Kidney capillary endothelial cell (primary cell): ENCODE measurements at regions not wholly inside any gene's neighbourhood (a gene's known extent, or its start where the extent isn't known, plus 50 kb on each side); places are given as distances from the start of the nearest gene placed in this dataset.

Source experiments
- DNase-seq: peaks from one replicate; pipeline ENCODE4 v3.0.0-alpha.2; 2018; ENCODE audit warnings: low spot score

DNA sequence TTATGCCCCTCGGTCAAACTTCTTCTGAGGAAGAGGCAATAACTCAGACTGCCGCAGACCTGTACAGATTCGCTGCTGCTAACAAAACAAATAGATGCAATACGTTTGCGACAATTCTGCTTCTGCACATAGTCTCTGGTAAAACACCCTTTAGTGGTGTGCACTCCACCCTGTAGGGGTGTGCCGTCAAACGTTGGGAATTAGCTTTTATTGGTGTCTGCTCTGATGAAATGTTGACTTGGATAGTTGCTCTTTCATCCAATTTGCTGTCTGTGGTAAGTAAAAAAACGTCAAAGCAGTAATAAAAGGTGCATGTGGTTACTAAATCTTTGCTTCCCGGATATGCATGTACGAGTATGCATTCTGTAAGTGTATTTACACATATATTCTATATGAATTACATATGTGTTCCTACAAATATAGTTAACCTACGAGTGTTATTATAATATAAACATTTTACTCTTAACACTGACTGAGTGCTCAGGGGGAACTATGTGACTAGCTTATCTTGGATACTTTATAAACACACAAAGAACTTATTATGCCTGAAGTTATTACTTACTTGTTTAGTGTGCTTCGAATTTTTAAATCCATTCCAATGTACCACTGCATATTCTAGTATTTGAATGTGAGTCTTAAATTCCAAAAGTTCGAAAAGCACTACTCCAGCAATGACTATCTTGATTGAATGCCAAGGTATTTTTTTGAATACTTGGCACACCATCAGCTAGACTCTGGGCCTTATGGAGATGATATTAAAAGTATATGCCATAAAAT is 610.2 kb downstream of the ZEB2 start:
- DNase-seq, result no peak

- DNase-seq, result no peak
Observed at GRCh38 chr2:143908843-143909242, 611.1 kb downstream of the ZEB2 start.

DNA sequence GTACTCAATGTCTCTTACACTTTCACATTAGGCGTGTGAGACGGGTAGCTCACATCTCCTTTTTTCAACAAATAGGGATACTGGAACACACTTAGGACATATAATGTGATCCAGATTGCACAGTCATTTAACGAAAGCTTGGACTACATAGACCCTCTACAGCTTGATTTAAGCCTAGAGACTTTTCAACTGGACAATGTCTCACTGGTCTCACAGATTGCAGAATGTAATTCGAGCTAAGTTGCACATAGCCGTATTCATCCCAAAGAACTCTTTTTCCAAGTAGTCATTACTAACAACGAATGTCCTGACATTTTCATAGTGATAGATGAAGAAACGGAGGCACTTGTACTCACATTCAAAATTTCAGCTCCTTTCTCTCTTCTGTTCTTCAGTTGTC is 612.1 kb downstream of the ZEB2 start:
- DNase-seq, result no peak

DNA sequence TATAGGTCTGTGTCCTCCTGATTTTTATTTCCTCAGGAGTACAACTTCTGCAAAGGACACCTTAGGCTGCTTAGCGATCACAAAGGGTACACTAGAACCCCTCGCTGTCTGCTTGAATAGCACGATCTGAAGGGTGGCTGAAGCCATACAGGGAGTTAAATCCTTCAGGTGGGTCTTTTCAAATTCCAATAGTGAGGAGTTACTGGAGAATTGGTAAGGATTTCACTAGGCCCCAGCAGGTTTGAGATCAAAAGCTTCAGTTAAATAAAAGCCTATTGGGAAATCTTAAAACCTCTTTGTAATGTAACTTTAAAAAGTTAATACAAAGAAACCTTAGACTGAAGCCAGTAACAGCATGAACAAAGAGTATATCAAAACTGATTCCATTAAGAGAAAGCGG is 613.1 kb downstream of the ZEB2 start:
- DNase-seq, result no peak

DNA sequence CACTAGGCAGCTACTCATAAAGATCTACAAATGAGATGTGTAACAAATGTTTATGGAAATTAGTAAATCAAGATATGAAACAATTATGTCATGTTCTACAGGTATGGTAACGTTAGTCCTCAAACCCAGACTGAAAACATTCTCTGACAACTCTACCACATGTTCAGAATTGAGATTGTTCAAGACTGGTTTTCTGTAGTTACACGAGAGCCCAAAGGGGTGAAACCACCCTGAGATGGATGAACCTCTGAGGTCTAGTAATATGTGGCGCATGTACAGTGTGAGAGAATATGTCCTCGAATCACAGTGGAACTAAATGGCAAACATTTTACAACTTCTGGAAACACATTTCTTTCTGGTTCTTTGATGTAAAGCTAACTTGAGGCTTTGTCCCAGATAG is 614.3 kb downstream of the ZEB2 start:
- DNase-seq, result no peak

DNA sequence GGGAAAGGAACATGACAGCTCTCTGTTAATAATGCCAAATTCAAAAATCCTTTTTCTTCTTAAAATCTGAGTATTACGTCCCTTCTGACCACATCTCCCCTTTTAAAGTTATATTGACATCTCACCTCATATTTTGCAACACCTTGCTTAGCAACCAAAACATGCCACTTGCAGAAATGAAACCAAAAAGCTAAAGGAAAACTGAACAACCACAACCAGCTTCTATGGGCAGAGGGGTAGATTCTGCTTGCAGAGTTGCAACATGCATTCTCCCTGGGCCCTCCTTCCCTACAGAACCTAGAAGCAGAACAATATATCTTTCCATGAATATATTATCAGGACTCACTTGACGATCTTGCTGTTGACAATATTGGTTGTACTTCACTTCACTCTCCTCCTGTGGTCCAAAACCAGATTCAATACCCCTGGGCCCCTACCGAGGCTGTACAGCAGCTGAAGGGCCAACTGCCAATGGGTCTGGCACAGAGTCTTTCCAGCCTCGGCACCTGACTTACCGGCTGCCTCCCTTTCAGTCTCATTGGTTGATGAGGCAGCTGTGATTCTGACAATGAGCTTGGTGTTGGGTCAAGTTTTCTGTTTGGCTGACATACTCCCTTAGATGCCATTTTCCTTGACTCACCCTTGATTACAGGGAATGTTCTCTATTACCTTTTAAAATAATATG is 616.6 kb downstream of the ZEB2 start:
- DNase-seq, result no peak

- DNase-seq, result peak; percentile 59
Observed at GRCh38 chr2:143901185-143901842, 618.6 kb downstream of the ZEB2 start.

DNA sequence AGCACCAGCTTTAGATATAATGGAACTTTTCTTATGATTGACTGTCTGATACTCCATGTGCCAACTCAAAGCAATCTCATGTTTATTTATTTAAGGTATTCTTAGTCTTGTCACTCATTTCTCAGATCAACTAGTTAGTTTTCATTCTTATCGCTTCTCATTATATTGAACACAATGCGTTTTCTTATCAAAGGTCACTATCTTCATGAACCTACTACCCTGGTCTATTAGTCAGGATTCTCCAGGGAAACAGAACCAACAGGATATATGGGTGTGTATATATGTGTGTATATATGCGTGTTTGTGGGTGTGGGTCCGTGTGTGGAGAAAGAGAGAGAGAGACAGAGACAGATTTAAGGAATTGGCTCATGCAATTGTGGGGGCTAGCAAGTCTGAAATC is 619.9 kb downstream of the ZEB2 start:
- no peak for DNase-seq

DNA sequence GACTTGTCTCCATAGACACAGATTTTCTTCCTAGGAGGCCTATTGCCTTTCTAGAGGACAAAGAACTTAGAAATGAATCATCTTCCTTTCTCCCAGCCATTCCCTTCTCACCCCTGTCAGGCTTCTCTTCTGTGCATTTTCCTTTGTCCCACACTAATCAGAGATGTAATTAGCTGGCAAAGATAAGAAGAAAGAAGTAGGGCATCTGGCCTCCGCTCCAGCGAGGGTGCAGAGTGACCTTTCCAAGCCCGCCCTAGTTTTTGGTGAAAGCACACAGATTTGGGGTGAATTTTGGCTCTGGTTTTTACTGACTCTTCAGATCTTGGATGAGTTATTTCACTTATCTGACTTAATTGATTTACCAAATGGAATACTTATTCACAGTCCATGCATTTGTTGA is 626.5 kb downstream of the ZEB2 start:
- DNase-seq, result peak; percentile 16

GRCh38 chr2:143891879-143892308 is 628.0 kb downstream of the ZEB2 start:
- no peak for DNase-seq

DNA sequence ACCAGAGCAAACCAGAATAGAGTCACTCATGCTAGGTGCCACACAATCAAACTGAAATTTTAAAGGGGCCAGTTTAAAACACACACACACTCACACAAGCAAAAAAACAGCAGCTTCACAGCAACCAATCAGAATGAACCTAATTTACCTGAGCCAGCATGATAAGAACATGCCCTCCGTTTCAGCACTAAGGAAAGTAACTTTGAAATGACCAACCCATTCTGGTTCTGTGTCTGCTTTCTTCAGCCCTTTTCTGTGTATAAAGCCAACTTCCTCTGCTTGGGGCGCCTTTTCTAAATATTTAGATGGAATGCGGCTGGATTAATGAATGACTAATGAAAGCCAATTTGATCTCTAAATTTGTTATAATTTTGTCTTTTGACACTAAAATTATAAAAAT is 629.1 kb downstream of the ZEB2 start:
- DNase-seq, result no peak

DNA sequence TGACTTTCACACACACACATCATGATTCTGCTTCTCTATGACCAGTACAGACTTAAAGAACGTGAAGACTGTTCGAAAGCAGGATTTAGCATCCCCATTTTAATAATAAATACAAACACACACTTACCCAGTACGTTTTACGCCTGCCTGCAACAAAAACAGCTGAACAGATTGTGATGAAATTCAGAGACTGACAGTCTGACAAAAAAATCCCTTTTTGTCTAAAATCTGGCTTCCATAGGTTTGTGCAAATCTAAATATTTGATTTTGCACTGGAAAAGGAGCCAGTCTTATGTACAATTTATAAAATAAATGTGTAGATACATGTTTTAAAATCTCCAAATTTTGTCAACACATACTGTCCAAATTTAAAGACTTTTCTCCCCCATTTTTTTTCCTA is 630.7 kb downstream of the ZEB2 start:
- no peak for DNase-seq

- no peak for DNase-seq
Observed at GRCh38 chr2:143885461-143885860, 634.5 kb downstream of the ZEB2 start.

DNA sequence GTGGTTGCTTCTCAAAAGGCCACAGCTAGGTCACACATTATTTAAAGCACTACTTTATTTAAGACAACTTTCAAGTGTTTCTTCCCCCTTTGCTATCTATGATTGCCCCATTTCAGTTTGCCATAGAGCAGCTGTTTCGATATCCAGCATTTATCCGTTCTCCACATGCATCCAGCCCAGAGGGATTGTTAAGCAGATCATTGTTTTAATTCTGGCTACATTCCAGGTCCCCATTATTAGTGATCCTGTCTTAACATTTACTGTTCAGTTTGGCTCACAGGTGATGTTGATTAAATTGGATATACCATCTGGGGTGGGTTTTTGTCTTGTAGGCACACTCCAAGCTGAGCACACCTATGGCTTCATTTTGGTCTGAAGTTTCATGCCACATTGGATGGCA is 638.7 kb downstream of the ZEB2 start:
- DNase-seq, result no peak

DNA sequence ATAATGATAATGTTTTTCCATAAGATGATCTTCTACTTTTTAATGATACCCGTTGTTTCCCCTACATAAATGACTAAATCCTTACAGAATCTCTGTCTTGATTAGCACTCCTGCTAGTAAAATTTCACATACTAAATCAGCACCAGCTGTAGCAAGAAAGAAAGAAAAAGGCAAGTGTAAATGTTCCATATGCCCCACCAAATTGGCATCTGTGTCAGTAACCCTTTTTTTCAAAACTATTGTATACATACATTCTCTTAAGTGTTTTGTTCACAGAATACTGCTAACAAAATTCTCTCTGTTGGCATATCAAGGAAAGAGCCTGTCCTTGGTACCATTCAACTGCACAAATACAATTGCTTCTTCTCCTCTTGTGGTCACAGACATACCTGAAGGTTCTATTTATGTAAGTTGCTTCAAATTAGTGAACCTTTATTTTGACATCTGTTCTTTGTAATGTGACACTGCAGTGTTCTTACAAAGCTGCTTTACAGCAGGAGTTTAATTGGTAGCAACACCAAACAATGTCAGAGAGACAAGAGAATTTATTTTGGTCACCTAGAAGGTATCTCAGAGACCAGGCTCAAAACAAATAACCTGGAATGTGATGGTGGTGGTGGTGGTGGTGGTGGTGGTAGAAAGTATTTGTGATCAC is 641.9 kb downstream of the ZEB2 start:
- no peak for DNase-seq

- no peak for DNase-seq
Observed at GRCh38 chr2:143877056-143877455, 642.9 kb downstream of the ZEB2 start.

DNA sequence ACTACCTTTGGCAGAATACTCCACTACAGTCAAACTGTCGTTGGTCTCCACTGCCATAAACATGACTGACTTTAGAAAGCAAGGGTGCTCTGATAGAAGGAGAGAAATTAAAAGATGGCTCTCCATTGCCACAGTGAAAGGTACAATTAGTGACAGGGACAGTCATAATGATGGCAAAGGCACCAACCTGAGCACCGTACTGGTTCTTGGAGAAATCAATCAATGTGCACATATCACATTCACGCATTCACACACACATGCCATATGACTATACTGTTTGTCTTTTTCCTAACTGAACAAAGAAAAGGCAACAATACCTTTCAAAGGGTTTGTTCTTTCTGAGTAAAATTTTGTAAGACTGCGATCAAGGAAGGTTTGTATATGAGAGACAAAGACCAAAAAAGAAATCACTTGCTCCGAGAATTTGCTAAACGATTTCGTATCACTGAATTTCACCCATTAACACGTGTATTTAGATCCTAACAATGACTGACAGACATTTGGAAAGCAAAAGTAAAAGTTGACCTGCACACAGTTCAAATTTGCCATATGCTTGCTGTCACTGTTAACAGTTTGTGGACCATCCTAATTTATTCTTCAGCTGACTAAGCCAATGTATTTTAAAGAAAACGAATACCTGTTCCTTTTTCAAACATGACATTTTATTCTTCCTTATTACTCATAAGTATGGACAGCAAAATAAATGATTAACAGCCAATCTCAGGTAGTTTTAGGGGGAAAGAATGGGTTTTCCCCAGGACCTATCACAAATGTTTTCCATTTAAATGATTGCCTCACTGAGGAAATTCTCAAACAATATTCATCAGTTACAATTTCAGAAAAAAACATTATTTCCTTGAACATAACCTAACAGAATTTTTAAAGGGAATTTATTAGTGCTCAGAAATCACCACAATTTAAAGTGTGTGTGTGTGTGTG is 644.4 kb downstream of the ZEB2 start:
- no peak for DNase-seq

DNA sequence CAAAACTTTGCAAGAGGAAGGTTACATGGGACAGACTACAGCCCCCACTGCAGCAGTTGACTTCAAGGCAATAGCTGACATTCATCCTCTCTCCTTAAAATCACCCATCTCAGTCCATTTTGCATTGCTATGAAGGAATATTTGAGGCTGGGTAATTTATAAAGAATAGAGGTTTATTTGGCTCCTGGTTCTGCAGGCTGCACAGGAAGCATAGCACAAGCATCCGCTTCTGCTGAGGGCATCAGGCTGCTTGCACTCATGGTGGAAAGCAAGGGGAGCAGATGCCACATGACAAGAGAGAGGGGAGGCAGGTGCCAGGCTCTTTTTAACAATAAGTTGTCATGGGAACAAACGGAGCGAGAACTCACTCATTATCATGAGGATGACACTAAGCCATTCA is 646.0 kb downstream of the ZEB2 start:
- DNase-seq, result no peak

GRCh38 chr2:143870696-143871095 is 649.2 kb downstream of the ZEB2 start:
- no peak for DNase-seq

- no peak for DNase-seq
Observed at GRCh38 chr2:143856978-143857377, 662.9 kb downstream of the ZEB2 start.

- DNase-seq, result no peak
Observed at GRCh38 chr2:143852759-143853158, 667.2 kb downstream of the ZEB2 start.

DNA sequence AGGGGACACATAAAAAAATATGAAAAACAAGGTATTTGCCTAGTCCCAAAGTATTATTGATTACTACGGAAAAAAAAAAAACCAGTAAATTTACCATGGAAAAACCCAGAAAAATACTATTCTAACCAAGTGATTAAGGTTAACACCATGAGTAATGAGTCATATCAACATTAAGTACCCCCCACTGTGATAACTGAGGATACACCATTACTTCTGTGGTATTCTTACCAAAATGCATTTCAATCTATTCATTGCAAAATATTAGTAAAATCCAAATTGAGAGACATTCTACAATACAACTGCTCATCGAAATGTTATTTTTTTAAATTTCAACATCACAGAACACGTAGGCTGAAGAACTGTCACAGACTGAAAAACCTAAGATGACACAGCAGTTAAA is 669.8 kb downstream of the ZEB2 start:
- no peak for DNase-seq
